Lower leg skin (tissue), 4 donors: ENCODE measurements at regions not wholly inside any gene's neighbourhood (a gene's known extent, or its start where the extent isn't known, plus 50 kb on each side); places are given as distances from the start of the nearest gene placed in this dataset.

Experiments
- DNase-seq, 2 donors: peaks; one replicate each; pipeline ENCODE4 v3.0.0-alpha.2; 2019; ENCODE audit warnings: low spot score in 2 of 2
- H3K4me3 ChIP-seq: fragments of 200-600 bp; sonication (generic); 2 replicates; pipeline ENCODE4 v1.5.1; 2017; ENCODE audit warnings: mild to moderate bottlenecking, low read depth; ENCODE audit not compliant: poor library complexity, severe bottlenecking
- POLR2A ChIP-seq, 2 donors: fragments of 450-650 bp; IDR thresholded peaks; one replicate each; pipeline ENCODE4 v1.6.1; 2016 to 2017; ENCODE audit warnings: antibody characterized with exemption in 2 of 2, mild to moderate bottlenecking in 1 of 2, moderate library complexity in 1 of 2
- WGBS, 2 donors: methylation state at CpG; one replicate each; pipeline ENCODE4 v1.1.5; 2018; 5-methylcytosine and 5-hydroxymethylcytosine counted together
- intact Hi-C: fragments of 100-400 bp; cut with DNase I; formaldehyde crosslinking; loops from one replicate; pipeline ENCODE4 v1.15.0; 2023; ENCODE audit warnings: low total_unique reads
- TF ChIP-seq, protein P1 (sequence below), 3 donors: fragments of 450-650 bp; IDR thresholded peaks; one replicate each; pipeline ENCODE4 v1.5.1; 2016; ENCODE audit warnings: antibody characterized with exemption in 3 of 3, mild to moderate bottlenecking in 3 of 3, moderate library complexity in 2 of 3

GRCh38 chr15:31525185-31525695 lies 198.6 kb downstream of the KLF13 start:
- intact Hi-C loops = no loop called here
- TF ChIP-seq, protein P1, sequence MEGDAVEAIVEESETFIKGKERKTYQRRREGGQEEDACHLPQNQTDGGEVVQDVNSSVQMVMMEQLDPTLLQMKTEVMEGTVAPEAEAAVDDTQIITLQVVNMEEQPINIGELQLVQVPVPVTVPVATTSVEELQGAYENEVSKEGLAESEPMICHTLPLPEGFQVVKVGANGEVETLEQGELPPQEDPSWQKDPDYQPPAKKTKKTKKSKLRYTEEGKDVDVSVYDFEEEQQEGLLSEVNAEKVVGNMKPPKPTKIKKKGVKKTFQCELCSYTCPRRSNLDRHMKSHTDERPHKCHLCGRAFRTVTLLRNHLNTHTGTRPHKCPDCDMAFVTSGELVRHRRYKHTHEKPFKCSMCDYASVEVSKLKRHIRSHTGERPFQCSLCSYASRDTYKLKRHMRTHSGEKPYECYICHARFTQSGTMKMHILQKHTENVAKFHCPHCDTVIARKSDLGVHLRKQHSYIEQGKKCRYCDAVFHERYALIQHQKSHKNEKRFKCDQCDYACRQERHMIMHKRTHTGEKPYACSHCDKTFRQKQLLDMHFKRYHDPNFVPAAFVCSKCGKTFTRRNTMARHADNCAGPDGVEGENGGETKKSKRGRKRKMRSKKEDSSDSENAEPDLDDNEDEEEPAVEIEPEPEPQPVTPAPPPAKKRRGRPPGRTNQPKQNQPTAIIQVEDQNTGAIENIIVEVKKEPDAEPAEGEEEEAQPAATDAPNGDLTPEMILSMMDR (IDR thresholded peaks at IDR 0.05) = no peak
- no peak for TF ChIP-seq POLR2A (IDR thresholded peaks at IDR 0.05)
- WGBS, 2 donors = 83 to 86% methylated on average over 8 of the region's 8 CpGs
- DNase-seq = no peak
- H3K4me3 ChIP-seq = no peak overlapping the region

GRCh38 chr15:31525988-31526665 lies 199.5 kb downstream of the KLF13 start:
- TF ChIP-seq, protein P1 (IDR thresholded peaks at IDR 0.05) = no peak
- TF ChIP-seq POLR2A (IDR thresholded peaks at IDR 0.05) = no peak
- WGBS, 2 donors = 86 to 90% methylated on average over 18 of the region's 18 CpGs
- no peak overlapping the region for H3K4me3 ChIP-seq
- intact Hi-C loops = no loop called here
- no peak for DNase-seq

- intact Hi-C loops = no loop called here
- 85 to 90% methylated on average over 15 of the region's 15 CpGs for WGBS, 2 donors
- TF ChIP-seq, protein P1 (IDR thresholded peaks at IDR 0.05) = no peak
- H3K4me3 ChIP-seq = no peak overlapping the region
- no peak for DNase-seq
Measured at GRCh38 chr15:31526916-31527690, 200.5 kb downstream of the KLF13 start.

DNA sequence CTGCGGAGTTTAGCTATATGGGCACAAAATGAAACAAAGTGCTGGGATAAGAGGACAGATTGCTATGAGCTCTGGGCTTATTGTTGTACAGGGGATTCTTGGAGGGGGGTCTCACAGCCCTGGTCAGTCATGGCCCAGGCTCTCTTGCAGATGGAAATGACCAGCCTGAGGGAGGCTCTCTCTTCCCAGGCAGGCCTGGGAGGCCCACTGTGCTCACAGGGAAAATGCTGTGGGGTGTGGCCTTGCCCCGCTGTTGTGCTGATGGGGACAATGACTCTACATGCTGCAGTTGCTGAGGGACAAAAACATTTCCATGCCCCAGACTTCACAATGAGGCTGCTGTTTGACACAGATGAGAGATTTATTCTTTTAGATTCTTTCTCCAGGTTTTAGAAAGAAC lies 202.2 kb downstream of the KLF13 start:
- intact Hi-C loops = no loop called here
- 100% methylated on average over 2 of the region's 2 CpGs for WGBS, 2 donors
- no peak overlapping the region for H3K4me3 ChIP-seq
- DNase-seq = no peak
- TF ChIP-seq, protein P1 (IDR thresholded peaks at IDR 0.05) = no peak
- no peak for TF ChIP-seq POLR2A (IDR thresholded peaks at IDR 0.05)

- no peak overlapping the region for H3K4me3 ChIP-seq
- WGBS, 2 donors = 81 to 89% methylated on average over 13 to 14 of the region's 14 CpGs
- TF ChIP-seq, protein P1 (IDR thresholded peaks at IDR 0.05) = no peak
- TF ChIP-seq POLR2A (IDR thresholded peaks at IDR 0.05) = no peak
- intact Hi-C loops = no loop called here
- DNase-seq = peak in 1 of 2 donors; percentile 52
Measured at GRCh38 chr15:31537770-31538592, 211.3 kb downstream of the KLF13 start.
